ENCODE measurements at regions not wholly inside any gene's neighbourhood (a gene's known extent, or its start where the extent isn't known, plus 50 kb on each side); places are given as distances from the start of the nearest gene placed in this dataset.
"Not testable (repeated sequence)": the region's sequence is repeated elsewhere in the genome, so short reads cannot be mapped to it uniquely, and the experiment has no call there.

DNA sequence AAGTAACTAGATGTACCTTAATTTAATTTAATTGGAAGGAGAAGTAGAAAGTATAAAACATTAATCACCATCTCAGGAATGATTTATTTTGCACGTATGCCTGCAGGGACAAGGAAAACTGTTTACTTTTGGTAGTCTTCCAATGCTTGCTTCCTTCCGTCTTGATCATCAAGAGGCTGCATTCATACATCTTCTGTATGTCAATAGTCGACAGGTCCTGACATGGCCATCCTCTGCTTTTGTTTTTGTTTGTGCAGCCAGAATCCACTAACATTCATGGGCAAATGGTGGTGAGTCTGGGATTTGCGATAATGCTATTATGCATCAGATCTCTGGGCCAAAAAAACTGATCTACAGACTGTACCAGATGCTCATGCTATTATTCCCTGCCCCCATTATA lies 56.6 kb upstream of the ZPLD1 start:
- Histone ChIP-seq H3K36me3 (replicated peaks; ENCODE audit: insufficient read depth, low read length) (no peaks in the 10 kb centered on the region), H3K9me3 (replicated peaks; ENCODE audit: insufficient read depth, low read length) (no peaks in the 10 kb centered on the region), H3K9ac (ENCODE audit: low read length) (no peak overlapping the region), H3K4me2 (ENCODE audit: low read depth, low read length) (no peak overlapping the region), H3K79me2 (ENCODE audit: low read length) (no peaks in the 10 kb centered on the region), H2AFZ (ENCODE audit: low read length) (no peak overlapping the region), H3K4me3 (ENCODE audit: low read length) (no peak overlapping the region), H3K27me3 (replicated peaks; ENCODE audit: insufficient read depth, low read length) (no peaks in the 10 kb centered on the region), H4K20me1 (ENCODE audit: insufficient read depth, low read length) (no peaks in the 10 kb centered on the region), H3K9me2 (replicated peaks; ENCODE audit: insufficient read depth, low read length) (no peaks in the 10 kb centered on the region), H3K27ac (ENCODE audit: low read length) (no peak overlapping the region), H3F3A (ENCODE audit: insufficient read depth, low read length) (no peaks in the 10 kb centered on the region), H3K4me1 (ENCODE audit: low read length) (no peaks in the 10 kb centered on the region)
- TF ChIP-seq, protein P1, sequence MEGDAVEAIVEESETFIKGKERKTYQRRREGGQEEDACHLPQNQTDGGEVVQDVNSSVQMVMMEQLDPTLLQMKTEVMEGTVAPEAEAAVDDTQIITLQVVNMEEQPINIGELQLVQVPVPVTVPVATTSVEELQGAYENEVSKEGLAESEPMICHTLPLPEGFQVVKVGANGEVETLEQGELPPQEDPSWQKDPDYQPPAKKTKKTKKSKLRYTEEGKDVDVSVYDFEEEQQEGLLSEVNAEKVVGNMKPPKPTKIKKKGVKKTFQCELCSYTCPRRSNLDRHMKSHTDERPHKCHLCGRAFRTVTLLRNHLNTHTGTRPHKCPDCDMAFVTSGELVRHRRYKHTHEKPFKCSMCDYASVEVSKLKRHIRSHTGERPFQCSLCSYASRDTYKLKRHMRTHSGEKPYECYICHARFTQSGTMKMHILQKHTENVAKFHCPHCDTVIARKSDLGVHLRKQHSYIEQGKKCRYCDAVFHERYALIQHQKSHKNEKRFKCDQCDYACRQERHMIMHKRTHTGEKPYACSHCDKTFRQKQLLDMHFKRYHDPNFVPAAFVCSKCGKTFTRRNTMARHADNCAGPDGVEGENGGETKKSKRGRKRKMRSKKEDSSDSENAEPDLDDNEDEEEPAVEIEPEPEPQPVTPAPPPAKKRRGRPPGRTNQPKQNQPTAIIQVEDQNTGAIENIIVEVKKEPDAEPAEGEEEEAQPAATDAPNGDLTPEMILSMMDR (IDR thresholded peaks at IDR 0.05; ENCODE audit: low read length) = no peak
- TF ChIP-seq EZH2 (optimal IDR thresholded peaks at IDR 0.05; ENCODE audit: low read depth, low read length) (no peak), EZH2phosphoT487 (IDR thresholded peaks at IDR 0.05; ENCODE audit: low read length) (no peak)
- DNase-seq = no peak

DNA sequence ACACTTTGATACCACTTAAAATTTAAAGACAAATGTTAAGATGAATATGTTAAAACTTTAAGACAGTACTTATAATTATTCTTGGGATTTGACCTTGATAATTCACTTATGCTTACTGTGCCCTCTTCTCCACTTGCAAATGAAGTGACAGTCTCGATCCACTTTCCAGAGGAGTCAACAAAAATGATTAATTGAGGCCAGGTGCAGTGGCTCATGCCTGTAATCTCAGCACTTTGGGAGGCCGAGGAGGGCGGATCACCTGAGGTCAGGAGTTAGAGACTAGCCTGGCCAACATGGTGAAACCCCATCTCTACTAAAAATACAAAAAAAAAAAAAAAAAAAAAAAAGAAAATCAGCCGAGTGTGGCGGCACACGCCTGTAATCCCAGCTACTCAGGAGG lies 52.6 kb upstream of the ZPLD1 start:
- not testable (repeated sequence) for H2AFZ ChIP-seq (ENCODE audit: low read length)

More for the DNA sequence above, 52.6 kb upstream of the ZPLD1 start:
- H3K4me2 ChIP-seq (ENCODE audit: low read depth, low read length); H3K36me3 ChIP-seq (replicated peaks; ENCODE audit: insufficient read depth, low read length); H3K4me1 ChIP-seq (ENCODE audit: low read length); H3K27ac ChIP-seq (ENCODE audit: low read length); H4K20me1 ChIP-seq (ENCODE audit: insufficient read depth, low read length); H3K9ac ChIP-seq (ENCODE audit: low read length); H3K9me3 ChIP-seq (replicated peaks; ENCODE audit: insufficient read depth, low read length); DNase-seq; H3K4me3 ChIP-seq (ENCODE audit: low read length); H3F3A ChIP-seq (ENCODE audit: insufficient read depth, low read length); H3K79me2 ChIP-seq (ENCODE audit: low read length); H3K9me2 ChIP-seq (replicated peaks; ENCODE audit: insufficient read depth, low read length); H3K27me3 ChIP-seq (replicated peaks; ENCODE audit: insufficient read depth, low read length): not testable (repeated sequence)

Measured in MM.1S (cell line).